Panc1 (cell line): ENCODE measurements at regions not wholly inside any gene's neighbourhood (a gene's known extent, or its start where the extent isn't known, plus 50 kb on each side); places are given as distances from the start of the nearest gene placed in this dataset.

ENCODE experiments used
- ATAC-seq: fragments of 200-7000 bp; cut with Tn5 transposase; 2 replicates; pipeline ENCODE4 v1.9.1; 2020; ENCODE audit warnings: mild to moderate bottlenecking, moderate library complexity
- BruUV-seq: library from RNA; stranded (reverse); fragments of 400-500 nt; replicated peaks from 2 replicates; lab custom pipeline; 2021; lab: Mats Ljungman, UMichigan
- CTCF ChIA-PET: fragments of 300-600 bp; sonication (Branson Sonifier 250); formaldehyde crosslinking; loops from one replicate; lab custom pipeline; 2022; ENCODE audit warnings: antibody characterized with exemption; lab: Charles Lee
- POLR2A ChIA-PET: fragments of 300-600 bp; sonication (Branson Sonifier 250); formaldehyde crosslinking; loops from one replicate; lab custom pipeline; 2022; ENCODE audit warnings: antibody characterized with exemption; lab: Charles Lee
- DNase-seq: peaks from one replicate; pipeline ENCODE4 v3.0.0-alpha.2; 2010; ENCODE audit warnings: low read depth, low spot score
- H3K27ac ChIP-seq: 2 replicates; pipeline ENCODE4 v1.5.1; 2011; ENCODE audit warnings: mild to moderate bottlenecking, low read length, inconsistent platforms
- H3K27me3 ChIP-seq: fragments of 200-500 bp; sonication (Bioruptor generic); 2 replicates; pipeline ENCODE4 v1.6.0; 2014; ENCODE audit warnings: low read length, inconsistent platforms; ENCODE audit not compliant: control insufficient read depth, insufficient read depth
- H3K36me3 ChIP-seq: fragments of 200-500 bp; sonication (Bioruptor generic); 2 replicates; pipeline ENCODE4 v1.5.1; 2014; ENCODE audit warnings: inconsistent platforms, mild to moderate bottlenecking, low read length, moderate library complexity; ENCODE audit not compliant: control insufficient read depth, insufficient read depth
- H3K4me1 ChIP-seq: 2 replicates; pipeline ENCODE4 v1.5.1; 2011; ENCODE audit warnings: inconsistent platforms, mild to moderate bottlenecking, low read length, moderate library complexity; ENCODE audit not compliant: control insufficient read depth, insufficient read depth
- H3K4me3 ChIP-seq, 2 experiments: 2 replicates each; pipeline ENCODE4 v1.5.1; 2011 to 2012; ENCODE audit warnings: low read depth in 2 of 2, low read length in 2 of 2, mild to moderate bottlenecking in 2 of 2, inconsistent platforms in 1 of 2, moderate library complexity in 1 of 2
- H3K9me3 ChIP-seq: fragments of 200-500 bp; sonication (Bioruptor generic); 2 replicates; pipeline ENCODE4 v1.5.1; 2014; ENCODE audit warnings: low read depth, mild to moderate bottlenecking, inconsistent platforms, low read length, moderate library complexity; ENCODE audit not compliant: control insufficient read depth, insufficient read depth
- POLR2AphosphoS5 ChIP-seq: IDR thresholded peaks from 2 replicates; pipeline ENCODE4 v1.6.1; 2012; ENCODE audit warnings: mild to moderate bottlenecking, low read depth, low read length, moderate library complexity
- SIN3A ChIP-seq: IDR thresholded peaks from 2 replicates; pipeline ENCODE4 v1.6.1; 2012; ENCODE audit warnings: low read depth, mild to moderate bottlenecking, low read length, moderate library complexity, borderline replicate concordance; ENCODE audit not compliant: insufficient read depth
- TCF7L2 ChIP-seq: IDR thresholded peaks from 2 replicates; pipeline ENCODE4 v1.6.1; 2011; ENCODE audit warnings: mild to moderate bottlenecking, low read depth, low read length, inconsistent platforms
- in situ Hi-C: cut with HindIII; loops from 2 replicates; pipeline ENCODE4 v1.10.0; 2016; ENCODE audit warnings: low sequenced_read_pairs, low pct_unique_long_range_greater_than_20kb
- intact Hi-C: fragments of 100-400 bp; cut with micrococcal nuclease; formaldehyde crosslinking; loops from one replicate; pipeline ENCODE4 v1.10.0; 2022; ENCODE audit not compliant: unreplicated experiment
- TF ChIP-seq, protein P1 (sequence below), 2 experiments: IDR thresholded peaks; 2 replicates each; pipeline ENCODE4 v1.6.1; 2011 to 2012; ENCODE audit warnings: low read depth in 2 of 2, control low read depth in 1 of 2, low read length in 1 of 2, mild to moderate bottlenecking in 1 of 2, moderate library complexity in 1 of 2; ENCODE audit not compliant: insufficient read depth in 1 of 2
- TF ChIP-seq, protein P2 (sequence below): fragments of 450-650 bp; IDR thresholded peaks from 2 replicates; pipeline ENCODE4 v1.5.1; 2017; ENCODE audit warnings: mild to moderate bottlenecking

DNA sequence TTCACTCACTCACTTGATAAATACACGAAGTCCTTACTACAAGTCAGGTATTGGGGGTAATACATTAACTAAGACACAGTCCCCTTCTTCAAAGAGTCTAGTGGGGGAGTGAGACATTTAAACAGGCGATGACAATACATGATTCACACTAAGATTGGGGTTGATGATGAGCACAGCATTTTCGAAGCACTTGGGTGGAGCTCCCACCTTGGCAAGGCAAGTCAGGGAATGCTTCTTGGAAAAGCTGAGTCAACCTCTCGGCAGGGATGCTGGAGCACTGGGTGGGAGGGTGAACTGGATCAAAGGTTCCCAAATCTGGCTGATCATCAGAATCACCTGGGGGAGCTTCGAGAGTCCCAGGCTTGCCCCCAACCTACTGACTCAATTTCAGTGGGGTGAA, 57.9 kb upstream of the ENAH start:
- TF ChIP-seq, protein P1, sequence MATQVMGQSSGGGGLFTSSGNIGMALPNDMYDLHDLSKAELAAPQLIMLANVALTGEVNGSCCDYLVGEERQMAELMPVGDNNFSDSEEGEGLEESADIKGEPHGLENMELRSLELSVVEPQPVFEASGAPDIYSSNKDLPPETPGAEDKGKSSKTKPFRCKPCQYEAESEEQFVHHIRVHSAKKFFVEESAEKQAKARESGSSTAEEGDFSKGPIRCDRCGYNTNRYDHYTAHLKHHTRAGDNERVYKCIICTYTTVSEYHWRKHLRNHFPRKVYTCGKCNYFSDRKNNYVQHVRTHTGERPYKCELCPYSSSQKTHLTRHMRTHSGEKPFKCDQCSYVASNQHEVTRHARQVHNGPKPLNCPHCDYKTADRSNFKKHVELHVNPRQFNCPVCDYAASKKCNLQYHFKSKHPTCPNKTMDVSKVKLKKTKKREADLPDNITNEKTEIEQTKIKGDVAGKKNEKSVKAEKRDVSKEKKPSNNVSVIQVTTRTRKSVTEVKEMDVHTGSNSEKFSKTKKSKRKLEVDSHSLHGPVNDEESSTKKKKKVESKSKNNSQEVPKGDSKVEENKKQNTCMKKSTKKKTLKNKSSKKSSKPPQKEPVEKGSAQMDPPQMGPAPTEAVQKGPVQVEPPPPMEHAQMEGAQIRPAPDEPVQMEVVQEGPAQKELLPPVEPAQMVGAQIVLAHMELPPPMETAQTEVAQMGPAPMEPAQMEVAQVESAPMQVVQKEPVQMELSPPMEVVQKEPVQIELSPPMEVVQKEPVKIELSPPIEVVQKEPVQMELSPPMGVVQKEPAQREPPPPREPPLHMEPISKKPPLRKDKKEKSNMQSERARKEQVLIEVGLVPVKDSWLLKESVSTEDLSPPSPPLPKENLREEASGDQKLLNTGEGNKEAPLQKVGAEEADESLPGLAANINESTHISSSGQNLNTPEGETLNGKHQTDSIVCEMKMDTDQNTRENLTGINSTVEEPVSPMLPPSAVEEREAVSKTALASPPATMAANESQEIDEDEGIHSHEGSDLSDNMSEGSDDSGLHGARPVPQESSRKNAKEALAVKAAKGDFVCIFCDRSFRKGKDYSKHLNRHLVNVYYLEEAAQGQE (IDR thresholded peaks at IDR 0.05; ENCODE audit: insufficient read depth in 1 of 2, low read depth in 2 of 2, low read length in 1 of 2): no peak
- TF ChIP-seq SIN3A (no peak), POLR2AphosphoS5 (no peak), TCF7L2 (no peak)
- TF ChIP-seq, protein P2, sequence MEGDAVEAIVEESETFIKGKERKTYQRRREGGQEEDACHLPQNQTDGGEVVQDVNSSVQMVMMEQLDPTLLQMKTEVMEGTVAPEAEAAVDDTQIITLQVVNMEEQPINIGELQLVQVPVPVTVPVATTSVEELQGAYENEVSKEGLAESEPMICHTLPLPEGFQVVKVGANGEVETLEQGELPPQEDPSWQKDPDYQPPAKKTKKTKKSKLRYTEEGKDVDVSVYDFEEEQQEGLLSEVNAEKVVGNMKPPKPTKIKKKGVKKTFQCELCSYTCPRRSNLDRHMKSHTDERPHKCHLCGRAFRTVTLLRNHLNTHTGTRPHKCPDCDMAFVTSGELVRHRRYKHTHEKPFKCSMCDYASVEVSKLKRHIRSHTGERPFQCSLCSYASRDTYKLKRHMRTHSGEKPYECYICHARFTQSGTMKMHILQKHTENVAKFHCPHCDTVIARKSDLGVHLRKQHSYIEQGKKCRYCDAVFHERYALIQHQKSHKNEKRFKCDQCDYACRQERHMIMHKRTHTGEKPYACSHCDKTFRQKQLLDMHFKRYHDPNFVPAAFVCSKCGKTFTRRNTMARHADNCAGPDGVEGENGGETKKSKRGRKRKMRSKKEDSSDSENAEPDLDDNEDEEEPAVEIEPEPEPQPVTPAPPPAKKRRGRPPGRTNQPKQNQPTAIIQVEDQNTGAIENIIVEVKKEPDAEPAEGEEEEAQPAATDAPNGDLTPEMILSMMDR: no peak
- no peaks in the 10 kb centered on the region for H3K4me1 ChIP-seq
- BruUV-seq: no TSS peak
- ChIA-PET CTCF (no interaction called here), POLR2A (interaction anchor here (0.6 to 0.7 kb wide), 3 partner anchors 8 to 215 kb away, joined by 3 to 5 read pairs (median 4); no protein-coding TSS in a partner anchor)
- in situ Hi-C loops: no loop called here
- H3K27ac ChIP-seq: no peak overlapping the region
- intact Hi-C loops: no loop called here
- H3K9me3 ChIP-seq: no peaks in the 10 kb centered on the region
- H3K27me3 ChIP-seq: no peaks in the 10 kb centered on the region
- no peak for DNase-seq
- H3K4me3 ChIP-seq: no peak overlapping the region
- ATAC-seq: no peak
- H3K36me3 ChIP-seq: no peaks in the 10 kb centered on the region

DNA sequence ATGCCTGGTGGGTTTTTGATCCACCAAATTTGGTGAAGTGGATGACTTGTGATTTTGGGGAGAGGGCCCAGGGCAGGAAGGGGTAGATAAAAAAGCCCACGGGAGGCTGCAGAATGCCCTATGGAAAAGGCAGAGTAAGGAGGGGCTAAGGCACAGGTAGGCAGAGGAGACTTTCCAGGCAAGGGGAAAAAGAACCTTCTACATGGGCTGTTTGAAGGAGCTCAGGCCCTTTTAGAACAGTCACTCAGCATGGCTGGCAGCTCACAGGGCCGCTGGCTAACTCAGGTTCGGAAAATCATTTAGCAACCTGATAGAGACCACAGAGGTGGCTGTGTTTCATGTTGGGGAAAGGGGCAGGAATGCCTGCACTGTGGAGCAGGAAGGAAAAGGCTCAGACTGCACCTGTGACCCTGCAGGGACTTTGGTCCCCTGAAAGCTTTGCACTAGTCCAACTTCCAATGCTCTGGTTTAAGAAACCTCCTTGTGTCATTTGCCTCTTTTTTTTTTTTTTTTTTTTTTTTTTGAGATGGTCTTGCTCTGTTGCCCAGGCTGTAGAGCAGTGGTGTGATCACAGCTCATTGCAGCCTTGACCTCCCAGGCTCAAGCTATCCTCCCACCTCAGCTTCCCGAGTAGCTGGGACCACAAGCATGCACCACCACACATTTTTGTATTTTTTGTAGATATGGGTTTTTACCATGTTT, 58.5 kb upstream of the ENAH start:
- TF ChIP-seq, protein P2: no peak
- TF ChIP-seq POLR2AphosphoS5 (no peak), TCF7L2 (no peak), SIN3A (no peak)
- TF ChIP-seq, protein P1 (IDR thresholded peaks at IDR 0.05; ENCODE audit: insufficient read depth in 1 of 2, low read depth in 2 of 2, low read length in 1 of 2): no peak
- intact Hi-C loops (no loop called here), in situ Hi-C loops (no loop called here)
- BruUV-seq: no TSS peak
- no peak for DNase-seq
- Histone ChIP-seq H3K4me1 (no peaks in the 10 kb centered on the region), H3K9me3 (no peaks in the 10 kb centered on the region), H3K27ac (no peak overlapping the region), H3K36me3 (no peaks in the 10 kb centered on the region), H3K27me3 (no peaks in the 10 kb centered on the region), H3K4me3 (no peak overlapping the region)
- ChIA-PET CTCF (interaction anchor here (0.6 kb wide), 1 partner anchor 57 kb away, joined by 8 read pairs; no protein-coding TSS in a partner anchor), POLR2A (interaction anchor here (0.6 kb wide), 2 partner anchors 9 to 214 kb away, joined by 4 to 5 read pairs; no protein-coding TSS in a partner anchor)
- ATAC-seq: no peak
